DOHH2 (cell line): ENCODE measurements at regions not wholly inside any gene's neighbourhood (a gene's known extent, or its start where the extent isn't known, plus 50 kb on each side); places are given as distances from the start of the nearest gene placed in this dataset.

Experiments used
- H3F3A ChIP-seq: fragments of 200-600 bp; sonication (generic), shearing (Covaris generic); 2 replicates; pipeline ENCODE4 v1.6.0; 2016; ENCODE audit warnings: antibody characterized with exemption, mild to moderate bottlenecking; ENCODE audit not compliant: control insufficient read depth, insufficient read depth
- H3K27ac ChIP-seq: fragments of 200-600 bp; sonication (generic); 2 replicates; pipeline ENCODE4 v1.5.1; 2014; ENCODE audit warnings: low read depth, mild to moderate bottlenecking, low read length, moderate library complexity
- H3K27me3 ChIP-seq: fragments of 200-600 bp; sonication (generic); 2 replicates; pipeline ENCODE4 v1.6.1; 2014; ENCODE audit warnings: mild to moderate bottlenecking, low read length, mixed read lengths; ENCODE audit not compliant: control insufficient read depth
- H3K36me3 ChIP-seq: fragments of 200-600 bp; sonication (generic); 2 replicates; pipeline ENCODE4 v1.6.1; 2014; ENCODE audit warnings: mild to moderate bottlenecking, low read length, moderate library complexity, mixed read lengths; ENCODE audit not compliant: control insufficient read depth
- H3K4me1 ChIP-seq: fragments of 200-600 bp; sonication (generic); 2 replicates; pipeline ENCODE4 v1.6.1; 2014; ENCODE audit warnings: mild to moderate bottlenecking, low read length, mixed read lengths; ENCODE audit not compliant: control insufficient read depth
- H3K4me2 ChIP-seq: fragments of 200-600 bp; sonication (generic); 2 replicates; pipeline ENCODE4 v1.6.0; 2014; ENCODE audit warnings: mild to moderate bottlenecking, low read length, moderate library complexity
- H3K4me3 ChIP-seq: fragments of 200-600 bp; sonication (generic); 2 replicates; pipeline ENCODE4 v1.5.1; 2014; ENCODE audit warnings: mild to moderate bottlenecking, low read length, mixed read lengths
- H3K79me2 ChIP-seq: fragments of 200-600 bp; sonication (generic); 2 replicates; pipeline ENCODE4 v1.6.1; 2014; ENCODE audit warnings: mild to moderate bottlenecking, low read length, mixed read lengths; ENCODE audit not compliant: control insufficient read depth
- H3K9me2 ChIP-seq: fragments of 200-600 bp; sonication (generic); replicated peaks from 2 replicates; pipeline ENCODE4 v1.6.1; 2014; ENCODE audit warnings: mild to moderate bottlenecking, low read length, mixed read lengths; ENCODE audit not compliant: control insufficient read depth
- H3K9me3 ChIP-seq: fragments of 200-600 bp; sonication (generic); 2 replicates; pipeline ENCODE4 v1.6.1; 2014; ENCODE audit warnings: antibody characterized with exemption, low read length, mixed read lengths; ENCODE audit not compliant: control insufficient read depth, insufficient read depth
- H4K20me1 ChIP-seq: fragments of 200-600 bp; sonication (generic); 2 replicates; pipeline ENCODE4 v1.6.0; 2014; ENCODE audit warnings: low read depth, mild to moderate bottlenecking, antibody characterized with exemption, low read length, moderate library complexity; ENCODE audit not compliant: control insufficient read depth, insufficient read depth
- CTCF ChIP-seq: fragments of 200-600 bp; sonication (generic); IDR thresholded peaks from one replicate; pipeline ENCODE4 v1.5.1; 2014; ENCODE audit warnings: antibody characterized with exemption, mild to moderate bottlenecking, low read depth, low read length; ENCODE audit not compliant: poor library complexity, severe bottlenecking
- EZH2phosphoT487 ChIP-seq: fragments of 200-600 bp; sonication (generic); IDR thresholded peaks from 2 replicates; pipeline ENCODE4 v1.6.1; 2017; ENCODE audit warnings: borderline replicate concordance, mild to moderate bottlenecking, antibody characterized with exemption, low read length, moderate library complexity, mixed read lengths

GRCh38 chr14:104447750-104448149 lies 131.8 kb upstream of the C14orf180 start:
- Histone ChIP-seq H3K4me1 (no peaks in the 10 kb centered on the region), H3K36me3 (no peaks in the 10 kb centered on the region), H3K79me2 (no peaks in the 10 kb centered on the region), H3K27me3 (peaks cover 8% of the 10 kb centered on the region; the same call in 1 of the 2 replicates), H3F3A (no peaks in the 10 kb centered on the region), H3K27ac (no peak overlapping the region), H3K9me3 (no peaks in the 10 kb centered on the region), H3K4me3 (no peak overlapping the region), H4K20me1 (no peaks in the 10 kb centered on the region), H3K4me2 (no peak overlapping the region), H3K9me2 (no peaks in the 10 kb centered on the region)
- no peak for TF ChIP-seq EZH2phosphoT487
- TF ChIP-seq CTCF, result no peak

- no peaks in the 10 kb centered on the region for H3F3A ChIP-seq
- no peaks in the 10 kb centered on the region for H4K20me1 ChIP-seq
- H3K4me3 ChIP-seq, result no peak overlapping the region
- no peaks in the 10 kb centered on the region for H3K9me3 ChIP-seq
- no peak overlapping the region for H3K27ac ChIP-seq
- no peaks in the 10 kb centered on the region for H3K4me1 ChIP-seq
- TF ChIP-seq CTCF, result no peak
- no peak for TF ChIP-seq EZH2phosphoT487
- H3K4me2 ChIP-seq, result no peak overlapping the region
- H3K27me3 ChIP-seq, result peaks cover 8% of the 10 kb centered on the region; the same call in 1 of the 2 replicates
- no peaks in the 10 kb centered on the region for H3K79me2 ChIP-seq
- H3K9me2 ChIP-seq, result no peaks in the 10 kb centered on the region
- no peaks in the 10 kb centered on the region for H3K36me3 ChIP-seq
These were observed 131.2 kb upstream of the C14orf180 start for GRCh38 chr14:104448321-104448720.

- no peak for TF ChIP-seq EZH2phosphoT487
- no peak for TF ChIP-seq CTCF
- no peaks in the 10 kb centered on the region for H3K4me1 ChIP-seq
- no peaks in the 10 kb centered on the region for H3F3A ChIP-seq
- H3K27ac ChIP-seq, result no peak overlapping the region
- H3K9me3 ChIP-seq, result no peaks in the 10 kb centered on the region
- peaks cover 8% of the 10 kb centered on the region; the same call in 1 of the 2 replicates for H3K27me3 ChIP-seq
- no peaks in the 10 kb centered on the region for H3K9me2 ChIP-seq
- H3K79me2 ChIP-seq, result no peaks in the 10 kb centered on the region
- no peaks in the 10 kb centered on the region for H4K20me1 ChIP-seq
- H3K36me3 ChIP-seq, result no peaks in the 10 kb centered on the region
- no peak overlapping the region for H3K4me2 ChIP-seq
- no peak overlapping the region for H3K4me3 ChIP-seq
These were observed 130.8 kb upstream of the C14orf180 start for GRCh38 chr14:104448721-104449120.
